NCI-H1105 treated with DMSO at 0.1 percent for 48 hours (cell line): ENCODE measurements at regions not wholly inside any gene's neighbourhood (a gene's known extent, or its start where the extent isn't known, plus 50 kb on each side); places are given as distances from the start of the nearest gene placed in this dataset.
A peak's percentile ranks its signal among the peaks of the same experiment; 100 is the strongest.
"Not testable (repeated sequence)": the region's sequence is repeated elsewhere in the genome, so short reads cannot be mapped to it uniquely, and the experiment has no call there.

Experiments
- DNase-seq: peaks from one replicate; lab custom pipeline; 2025; lab: John Stamatoyannopoulos, UW

GRCh38 chr4:126986005-126986404, 646.8 kb upstream of the INTU start:
- no peak for DNase-seq

DNA sequence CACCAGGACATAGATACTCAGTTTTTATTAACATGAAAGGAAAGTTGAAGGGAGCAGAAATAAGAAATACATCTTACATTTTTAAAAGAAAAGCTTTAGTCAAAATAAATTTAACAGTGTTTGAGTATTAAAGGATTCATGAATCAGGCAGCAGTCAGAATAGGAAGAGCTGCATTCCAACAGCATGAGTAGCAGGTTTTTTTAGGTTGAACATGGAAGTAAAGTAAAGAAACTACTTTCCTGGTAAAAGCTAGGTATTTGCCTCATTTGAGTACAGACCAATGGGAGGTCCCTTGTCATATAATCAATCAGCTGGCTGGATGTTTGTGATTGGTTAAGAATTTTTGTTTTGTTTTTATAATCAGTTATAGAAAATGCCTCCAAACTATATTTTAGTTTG, 645.9 kb upstream of the INTU start:
- no peak for DNase-seq

- DNase-seq: no peak
Measured at GRCh38 chr4:126991965-126992364, 640.8 kb upstream of the INTU start.

DNA sequence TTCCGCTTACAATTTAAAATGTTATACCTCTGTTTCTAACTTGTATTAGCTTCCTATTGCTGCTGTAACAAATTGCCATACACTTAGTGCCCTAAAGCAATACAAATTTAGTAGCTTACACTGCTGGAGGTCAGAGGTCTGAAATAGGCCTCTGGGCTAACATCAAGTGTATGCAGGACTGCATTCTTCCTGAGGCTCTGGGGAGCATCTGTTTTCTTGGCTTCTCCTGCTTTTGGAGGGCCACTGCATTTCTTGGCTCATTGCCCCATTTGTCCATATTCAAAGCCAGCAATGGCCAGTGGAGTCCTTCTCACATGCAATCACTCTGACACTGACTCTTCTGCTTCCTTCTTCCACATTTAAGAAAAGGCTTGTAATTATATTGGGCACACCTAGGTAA, 639.8 kb upstream of the INTU start:
- DNase-seq: no peak

GRCh38 chr4:126993351-126993750, 639.4 kb upstream of the INTU start:
- DNase-seq: no peak

- no peak for DNase-seq
Measured at GRCh38 chr4:126995235-126995634, 637.5 kb upstream of the INTU start.

GRCh38 chr4:127000110-127000509, 632.6 kb upstream of the INTU start:
- no peak for DNase-seq

- DNase-seq: no peak
Measured at GRCh38 chr4:127000846-127001245, 631.9 kb upstream of the INTU start.

GRCh38 chr4:127001933-127002332, 630.8 kb upstream of the INTU start:
- no peak for DNase-seq

GRCh38 chr4:127006446-127006877, 626.3 kb upstream of the INTU start:
- DNase-seq: no peak

GRCh38 chr4:127007305-127007704, 625.5 kb upstream of the INTU start:
- DNase-seq: no peak

DNA sequence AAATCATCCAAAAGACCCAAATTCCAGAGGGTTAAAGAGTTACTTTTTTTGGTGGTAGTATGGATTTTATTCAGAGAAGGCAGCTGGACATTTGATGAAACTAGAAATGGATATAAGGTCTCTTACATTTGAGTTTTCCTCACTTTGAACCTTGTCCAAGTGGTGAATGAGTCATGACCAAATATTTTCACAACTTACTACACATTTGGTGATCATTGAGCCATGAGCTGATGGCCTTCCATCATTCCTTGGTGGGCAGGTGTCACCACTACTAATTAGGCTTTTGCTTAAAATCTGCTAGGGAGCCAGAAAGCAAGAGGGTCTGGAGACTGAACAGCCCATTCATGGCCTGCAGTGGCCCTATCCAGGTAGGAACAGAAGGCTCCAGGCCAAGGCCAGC, 620.2 kb upstream of the INTU start:
- DNase-seq: no peak

GRCh38 chr4:127015667-127016117, 617.1 kb upstream of the INTU start:
- peak; percentile 65 for DNase-seq

DNA sequence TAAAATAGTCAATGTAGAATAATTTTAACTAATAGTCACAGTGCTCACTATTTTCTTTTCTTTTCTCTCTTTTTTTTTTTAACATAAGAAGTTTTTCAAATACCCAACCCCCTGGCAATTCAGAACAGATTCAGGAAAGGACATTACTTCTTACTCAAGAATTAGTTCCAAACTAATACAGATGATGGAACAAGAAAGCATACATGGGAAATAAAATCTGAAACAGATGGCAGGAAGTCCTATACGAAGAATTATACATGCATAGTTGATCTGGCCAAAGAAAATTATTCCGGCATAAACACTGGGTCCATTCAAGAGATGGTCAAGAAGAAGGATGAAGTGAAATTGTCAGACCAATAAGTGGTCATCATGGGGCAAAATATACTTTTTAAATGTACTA, 614.4 kb upstream of the INTU start:
- DNase-seq: no peak

- DNase-seq: not testable (repeated sequence)
Measured at GRCh38 chr4:127020831-127021230, 611.9 kb upstream of the INTU start.

DNA sequence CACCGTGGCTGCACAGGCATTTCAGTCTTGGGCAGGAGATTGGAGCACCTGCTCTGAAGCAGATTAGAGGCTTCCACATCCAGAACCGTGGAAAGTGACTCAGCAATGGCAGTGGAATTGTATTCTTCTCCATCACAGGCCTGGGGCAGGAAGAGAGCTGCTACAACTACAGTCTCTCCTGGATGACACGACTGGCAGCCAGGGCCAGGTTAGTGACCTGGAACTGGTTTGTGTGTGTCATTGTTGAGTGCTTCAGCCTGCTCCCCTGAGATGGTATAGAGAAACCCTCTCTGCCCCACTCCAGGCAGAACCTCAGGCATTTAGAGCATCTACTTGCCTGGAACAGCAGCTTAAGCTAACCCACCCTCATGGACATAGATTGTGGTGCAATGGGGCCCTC, 596.5 kb upstream of the INTU start:
- no peak for DNase-seq

DNA sequence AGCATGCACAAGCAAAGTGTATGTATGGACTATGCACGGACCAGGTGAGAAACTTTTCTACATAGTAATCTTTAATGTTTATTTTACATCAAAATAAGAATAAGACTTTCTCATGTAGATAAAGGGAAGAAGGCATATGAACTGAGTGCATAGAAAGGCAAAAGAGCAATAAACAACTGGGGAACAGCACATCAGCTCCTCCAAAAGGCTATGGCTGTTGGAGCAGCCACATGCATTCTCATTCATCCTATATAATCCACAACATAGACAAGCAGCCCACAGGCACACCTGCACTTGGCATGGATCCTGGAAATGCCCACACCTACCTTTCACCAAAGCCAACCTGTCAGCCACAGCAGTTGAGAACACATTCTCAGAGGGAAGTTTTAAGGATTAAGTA, 586.9 kb upstream of the INTU start:
- no peak for DNase-seq

GRCh38 chr4:127047930-127048329, 584.8 kb upstream of the INTU start:
- no peak for DNase-seq

DNA sequence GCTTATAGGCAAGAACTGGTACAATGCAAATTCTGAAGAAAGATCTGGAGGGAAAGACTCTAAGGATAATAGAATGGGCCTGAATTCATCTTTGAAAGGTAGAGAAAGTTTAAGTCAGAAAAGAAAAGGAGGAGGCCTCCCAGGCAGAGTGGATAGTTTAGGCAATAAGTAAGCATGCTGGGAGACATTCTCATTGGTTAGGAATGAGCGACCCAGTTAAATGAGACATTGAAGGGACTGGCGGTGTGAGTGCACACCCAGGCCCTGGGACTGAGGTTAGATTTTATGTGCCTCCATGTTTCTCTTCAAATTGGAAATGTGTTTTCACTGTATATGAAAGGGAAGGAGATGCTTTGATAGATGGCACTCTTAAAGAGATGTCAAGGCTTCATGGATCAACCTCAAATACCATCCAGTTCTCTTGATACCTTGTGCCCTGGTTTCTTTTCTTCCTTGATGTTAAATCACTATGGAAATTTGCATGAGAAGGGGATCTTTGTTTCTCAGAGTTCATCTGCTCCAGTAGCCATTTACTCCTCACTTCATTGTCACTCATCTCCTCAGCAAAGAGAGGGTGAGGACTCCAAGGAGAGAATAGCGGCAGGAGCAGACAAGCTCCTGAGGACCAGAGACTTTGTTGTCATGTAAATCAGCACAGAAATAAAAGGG, 584.2 kb upstream of the INTU start:
- DNase-seq: no peak

DNA sequence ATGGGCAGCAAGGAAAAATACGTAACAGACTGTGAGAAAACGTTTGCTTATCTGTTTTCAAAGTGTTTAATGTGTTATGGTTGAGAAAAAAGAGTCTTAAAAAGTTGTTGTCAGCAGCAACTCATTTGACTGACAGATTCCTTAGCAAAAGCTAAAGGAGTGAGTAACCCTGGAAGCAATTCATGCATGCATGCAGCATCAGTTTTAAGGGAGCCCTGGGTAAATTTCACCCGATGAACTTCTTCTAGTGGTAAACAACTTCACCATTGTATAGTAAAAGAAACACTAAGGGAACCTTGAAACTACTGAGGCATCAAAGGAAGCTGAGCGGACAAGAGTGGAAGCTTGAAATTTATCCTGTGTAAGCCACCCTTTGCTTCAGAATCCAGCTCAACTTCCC, 583.2 kb upstream of the INTU start:
- DNase-seq: no peak

GRCh38 chr4:127052742-127053141, 580.0 kb upstream of the INTU start:
- DNase-seq: no peak

DNA sequence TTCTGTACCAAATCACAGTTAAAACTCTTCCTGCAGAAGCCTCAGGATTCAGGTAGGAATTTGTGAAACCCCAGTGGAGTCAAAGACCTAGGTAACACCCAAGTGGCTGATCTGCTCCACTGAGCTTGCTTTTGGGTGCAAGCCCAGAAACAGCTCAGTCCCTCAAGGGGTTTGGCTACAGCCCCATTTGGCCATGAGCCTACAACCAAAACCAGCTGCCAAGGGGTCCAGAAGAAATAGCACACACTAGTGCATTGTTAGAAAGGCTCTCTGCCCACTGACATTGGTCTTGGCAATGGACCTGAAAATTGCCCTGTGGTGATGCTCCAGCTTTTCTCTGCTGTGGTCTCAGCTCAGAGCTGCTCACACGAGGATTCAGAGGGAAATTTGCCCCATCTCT, 577.4 kb upstream of the INTU start:
- peak; percentile 65 for DNase-seq

GRCh38 chr4:127069675-127070074, 563.1 kb upstream of the INTU start:
- DNase-seq: no peak

- DNase-seq: no peak
Measured at GRCh38 chr4:127071443-127071842, 561.3 kb upstream of the INTU start.
